GM18502 (cell line): ENCODE measurements at regions not wholly inside any gene's neighbourhood (a gene's known extent, or its start where the extent isn't known, plus 50 kb on each side); places are given as distances from the start of the nearest gene placed in this dataset.

Experiments used
- ATAC-seq: cut with Tn5 transposase; IDR thresholded peaks from one replicate; pipeline ENCODE4 v1.9.1; 2021; ENCODE audit warnings: mild to moderate bottlenecking; ENCODE audit not compliant: unreplicated experiment, poor library complexity

- ATAC-seq, result no peak
Measured at GRCh38 chr3:64464955-64465354, 222.8 kb downstream of the ADAMTS9 start.

DNA sequence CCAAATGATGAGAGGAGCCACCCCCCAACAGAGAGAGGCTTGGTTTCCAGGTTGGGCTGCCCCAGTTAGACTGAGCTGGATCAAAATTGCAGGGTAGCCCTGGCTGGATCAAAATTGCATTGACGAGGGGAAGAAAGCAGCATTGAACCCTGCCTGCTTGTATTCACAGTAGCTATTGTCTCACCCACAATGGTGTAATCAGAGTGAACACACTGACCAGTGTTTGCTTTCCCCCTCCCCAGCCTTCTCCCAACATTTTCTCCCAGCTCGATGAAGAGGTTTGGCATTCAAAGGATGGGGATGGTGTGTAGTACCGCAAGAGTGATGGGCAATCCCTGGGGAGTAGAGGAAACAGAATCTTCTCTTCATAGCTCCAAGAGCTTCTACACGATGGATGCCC lies 223.8 kb downstream of the ADAMTS9 start:
- ATAC-seq, result no peak

- no peak for ATAC-seq
Measured at GRCh38 chr3:64462203-64462602, 225.6 kb downstream of the ADAMTS9 start.

GRCh38 chr3:64460877-64461276 lies 226.9 kb downstream of the ADAMTS9 start:
- ATAC-seq, result no peak

DNA sequence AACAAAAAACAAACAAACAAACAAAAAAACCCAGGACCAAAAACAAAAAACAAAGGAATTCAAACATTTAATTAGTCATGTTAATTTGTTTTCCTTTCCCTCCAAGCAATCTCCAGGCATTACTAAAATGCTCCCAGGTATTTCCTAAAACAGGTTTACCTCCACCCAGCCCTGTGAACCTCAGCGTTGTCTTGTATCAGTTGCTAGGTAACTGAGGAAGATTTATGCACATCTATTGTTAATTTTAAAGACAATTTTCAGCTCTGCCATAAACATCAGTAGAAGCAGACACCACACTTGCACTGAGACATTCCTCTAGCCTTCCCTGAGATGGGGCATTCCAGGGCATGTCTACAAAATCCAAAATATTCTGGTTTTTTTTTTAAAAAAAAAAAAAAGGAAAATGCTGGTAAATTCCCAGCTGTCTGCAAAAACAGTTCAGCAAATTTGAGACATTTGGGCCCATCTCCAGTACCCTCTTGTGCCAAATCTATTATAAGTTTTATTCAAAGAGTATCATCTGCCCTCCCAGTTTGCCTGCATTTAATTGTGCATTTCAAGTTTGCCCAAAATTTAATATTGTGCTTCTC lies 227.6 kb downstream of the ADAMTS9 start:
- ATAC-seq, result no peak

GRCh38 chr3:64459711-64460110 lies 228.1 kb downstream of the ADAMTS9 start:
- ATAC-seq, result no peak

GRCh38 chr3:64457811-64458210 lies 230.0 kb downstream of the ADAMTS9 start:
- ATAC-seq, result no peak

DNA sequence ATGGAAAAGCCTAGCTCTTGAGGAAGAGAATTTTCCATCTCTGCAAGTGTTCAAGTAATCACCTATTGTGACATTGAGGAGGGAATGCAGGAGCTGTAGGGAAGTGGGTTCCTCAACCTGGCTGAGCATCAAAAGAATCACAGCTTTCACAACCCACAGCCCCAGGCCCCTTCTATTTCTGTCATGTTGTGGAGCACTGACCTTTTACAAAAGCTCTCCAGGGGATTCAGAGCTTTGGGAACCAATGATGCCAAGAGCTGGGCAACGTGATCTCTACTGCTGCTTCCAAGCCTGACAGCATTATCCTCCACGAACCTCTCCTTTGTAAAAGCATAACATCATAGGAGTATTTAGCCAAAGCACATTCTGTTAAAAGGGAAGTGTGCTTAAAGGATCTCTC lies 231.1 kb downstream of the ADAMTS9 start:
- ATAC-seq, result no peak

DNA sequence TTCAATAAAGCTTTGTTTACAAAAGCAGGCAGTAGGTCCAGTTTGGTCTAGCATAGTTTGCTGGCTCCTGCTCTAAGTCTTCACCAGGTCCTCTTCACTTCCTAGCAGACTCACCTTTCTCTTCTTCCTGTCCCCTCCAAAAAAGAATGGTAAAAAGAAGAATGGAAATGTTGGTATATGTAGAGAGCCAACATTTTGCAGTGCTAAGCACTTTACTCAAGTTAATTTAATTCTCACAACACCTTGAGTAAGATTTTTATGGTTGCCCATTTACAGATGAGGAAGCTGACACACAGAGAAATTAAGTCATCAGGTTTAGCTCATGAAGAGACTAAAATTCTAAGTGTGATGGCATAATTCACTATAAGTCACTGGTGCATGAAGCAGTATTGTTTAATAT lies 230.1 kb upstream of the PRICKLE2 start:
- no peak for ATAC-seq

DNA sequence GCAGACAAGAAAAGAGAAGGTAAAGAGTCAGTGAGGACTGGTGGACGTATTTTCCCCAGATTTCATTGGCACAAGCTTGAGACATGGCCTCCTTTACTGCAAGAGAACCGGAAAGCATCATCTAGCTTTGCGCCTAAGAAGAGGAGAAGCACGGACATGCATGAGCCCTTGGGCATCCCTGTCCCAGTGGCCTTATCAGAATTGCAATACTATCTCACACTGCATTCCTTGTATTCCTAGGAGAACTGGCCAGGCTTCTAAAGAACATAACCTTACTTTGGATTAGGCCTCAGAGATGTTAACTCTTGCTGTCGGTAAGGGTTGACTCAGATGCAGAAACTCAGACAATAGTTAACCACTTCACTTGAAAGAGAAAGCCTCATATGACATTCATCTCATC lies 229.5 kb upstream of the PRICKLE2 start:
- no peak for ATAC-seq

GRCh38 chr3:64454179-64454578 lies 228.9 kb upstream of the PRICKLE2 start:
- ATAC-seq, result no peak

DNA sequence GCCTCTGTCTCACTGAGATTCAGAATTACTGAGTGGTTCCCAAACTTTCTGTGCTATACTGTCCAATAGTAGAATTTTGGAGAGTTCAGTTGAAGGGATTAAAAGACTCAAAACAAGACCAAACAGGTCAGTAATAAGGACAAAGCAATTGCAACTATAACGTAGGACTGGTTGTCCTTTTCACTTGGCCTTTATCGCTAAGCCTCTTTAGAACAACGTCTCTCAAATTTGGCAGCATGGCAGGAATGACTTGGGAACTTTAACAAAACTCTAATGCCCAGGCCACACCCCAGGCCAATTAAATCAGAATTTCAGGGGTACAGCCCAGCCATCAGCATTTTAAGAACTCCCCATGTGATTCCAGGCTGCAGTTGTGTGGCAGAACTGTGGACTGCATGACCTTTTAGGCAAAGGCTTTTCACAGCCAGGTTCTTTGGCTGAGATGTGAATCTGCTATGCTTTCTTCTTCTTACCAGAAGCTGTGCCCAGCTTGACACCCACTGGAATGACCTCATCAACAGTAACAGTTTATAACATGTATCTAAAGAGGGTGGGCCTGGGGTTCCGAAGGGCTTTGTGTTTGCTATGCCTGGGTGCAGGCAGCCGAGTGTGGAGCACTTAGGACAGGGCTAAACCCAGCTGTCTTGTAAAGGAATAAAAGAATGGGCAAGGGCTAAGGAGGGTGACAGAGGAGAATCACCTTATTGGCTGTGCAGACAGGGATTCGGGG lies 226.2 kb upstream of the PRICKLE2 start:
- no peak for ATAC-seq

GRCh38 chr3:64450396-64450956 lies 225.2 kb upstream of the PRICKLE2 start:
- ATAC-seq, result no peak

GRCh38 chr3:64449026-64449425 lies 223.8 kb upstream of the PRICKLE2 start:
- ATAC-seq, result no peak

GRCh38 chr3:64445944-64446300 lies 220.7 kb upstream of the PRICKLE2 start:
- no peak for ATAC-seq

- ATAC-seq, result no peak
Measured at GRCh38 chr3:64445109-64445943, 220.1 kb upstream of the PRICKLE2 start.

- ATAC-seq, result no peak
Measured at GRCh38 chr3:64444490-64445108, 219.3 kb upstream of the PRICKLE2 start.

GRCh38 chr3:64443546-64444381 lies 218.5 kb upstream of the PRICKLE2 start:
- ATAC-seq, result no peak

DNA sequence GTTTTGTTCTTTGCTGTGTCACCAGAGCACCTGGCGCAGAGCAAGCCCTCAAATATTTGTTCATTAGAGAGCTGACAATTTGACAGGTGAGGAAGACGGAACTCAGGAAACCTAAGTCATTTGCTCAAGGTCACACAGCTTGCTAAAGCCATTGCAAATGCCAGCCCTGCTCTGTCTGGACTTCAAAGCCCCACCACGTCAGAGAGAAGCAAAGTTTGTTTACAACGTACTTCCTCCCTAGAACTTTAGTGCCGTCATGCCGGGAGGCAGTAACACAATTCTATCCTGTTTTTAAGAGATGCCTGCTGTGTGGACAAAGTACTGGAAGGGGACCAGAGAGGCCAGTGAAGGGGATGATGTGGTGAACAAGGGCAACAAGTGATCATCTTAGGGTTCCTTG lies 216.6 kb upstream of the PRICKLE2 start:
- no peak for ATAC-seq

DNA sequence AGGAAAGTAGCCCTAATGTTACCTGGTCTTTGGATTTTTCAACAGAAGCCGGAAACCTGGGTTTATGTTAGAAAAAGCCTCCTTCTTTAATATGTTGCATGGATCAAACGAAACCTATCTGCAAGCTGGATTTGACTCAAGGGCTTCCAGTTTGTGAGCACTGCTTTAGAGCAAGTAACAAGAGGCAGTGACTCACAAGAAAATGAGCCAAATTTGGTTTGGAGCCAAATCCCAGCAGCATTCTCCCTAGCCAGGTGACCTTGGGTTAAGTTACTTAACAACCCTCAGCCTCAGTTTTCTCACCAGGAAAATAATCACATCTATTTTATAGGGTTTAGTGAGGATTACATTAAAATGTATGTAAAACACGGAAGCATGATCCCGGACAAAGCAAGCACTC lies 215.2 kb upstream of the PRICKLE2 start:
- no peak for ATAC-seq
